ENCODE measurements at regions not wholly inside any gene's neighbourhood (a gene's known extent, or its start where the extent isn't known, plus 50 kb on each side); places are given as distances from the start of the nearest gene placed in this dataset.

DNA sequence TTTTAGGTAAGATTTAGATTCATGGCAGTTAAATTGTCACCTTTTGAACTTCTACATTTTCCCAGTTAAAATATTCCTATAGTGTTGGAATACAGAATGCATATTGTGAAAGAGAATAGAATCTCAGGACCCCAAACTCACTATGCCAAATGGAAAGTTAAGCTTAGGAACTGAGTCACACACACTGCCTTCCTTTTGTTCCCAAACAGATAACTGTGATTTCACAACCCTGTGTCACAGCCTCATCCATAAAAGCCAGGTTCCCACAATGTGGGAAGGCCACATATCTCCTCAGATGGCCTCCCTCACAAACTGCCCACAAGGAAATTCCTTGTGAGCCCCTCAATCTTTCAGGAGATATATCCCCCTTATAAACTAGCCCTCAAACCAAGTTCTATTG lies 94.7 kb upstream of the HPF1 start:
- no peak overlapping the region for H3K4me3 ChIP-seq (ENCODE audit: low read depth, low read length)
- DNase-seq (ENCODE audit: low read depth), result no peak
- TF ChIP-seq, protein P1, sequence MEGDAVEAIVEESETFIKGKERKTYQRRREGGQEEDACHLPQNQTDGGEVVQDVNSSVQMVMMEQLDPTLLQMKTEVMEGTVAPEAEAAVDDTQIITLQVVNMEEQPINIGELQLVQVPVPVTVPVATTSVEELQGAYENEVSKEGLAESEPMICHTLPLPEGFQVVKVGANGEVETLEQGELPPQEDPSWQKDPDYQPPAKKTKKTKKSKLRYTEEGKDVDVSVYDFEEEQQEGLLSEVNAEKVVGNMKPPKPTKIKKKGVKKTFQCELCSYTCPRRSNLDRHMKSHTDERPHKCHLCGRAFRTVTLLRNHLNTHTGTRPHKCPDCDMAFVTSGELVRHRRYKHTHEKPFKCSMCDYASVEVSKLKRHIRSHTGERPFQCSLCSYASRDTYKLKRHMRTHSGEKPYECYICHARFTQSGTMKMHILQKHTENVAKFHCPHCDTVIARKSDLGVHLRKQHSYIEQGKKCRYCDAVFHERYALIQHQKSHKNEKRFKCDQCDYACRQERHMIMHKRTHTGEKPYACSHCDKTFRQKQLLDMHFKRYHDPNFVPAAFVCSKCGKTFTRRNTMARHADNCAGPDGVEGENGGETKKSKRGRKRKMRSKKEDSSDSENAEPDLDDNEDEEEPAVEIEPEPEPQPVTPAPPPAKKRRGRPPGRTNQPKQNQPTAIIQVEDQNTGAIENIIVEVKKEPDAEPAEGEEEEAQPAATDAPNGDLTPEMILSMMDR (IDR thresholded peaks at IDR 0.05; ENCODE audit: low read depth, low read length), result no peak
- TF ChIP-seq MYC (IDR thresholded peaks at IDR 0.05; ENCODE audit: low read depth, low read length) (no peak), POLR2A (IDR thresholded peaks at IDR 0.05; ENCODE audit: extremely low read depth, insufficient read length) (no peak)
- TF ChIP-seq, protein P2, sequence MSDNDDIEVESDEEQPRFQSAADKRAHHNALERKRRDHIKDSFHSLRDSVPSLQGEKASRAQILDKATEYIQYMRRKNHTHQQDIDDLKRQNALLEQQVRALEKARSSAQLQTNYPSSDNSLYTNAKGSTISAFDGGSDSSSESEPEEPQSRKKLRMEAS (IDR thresholded peaks at IDR 0.05; ENCODE audit: low read depth, low read length), result no peak

DNA sequence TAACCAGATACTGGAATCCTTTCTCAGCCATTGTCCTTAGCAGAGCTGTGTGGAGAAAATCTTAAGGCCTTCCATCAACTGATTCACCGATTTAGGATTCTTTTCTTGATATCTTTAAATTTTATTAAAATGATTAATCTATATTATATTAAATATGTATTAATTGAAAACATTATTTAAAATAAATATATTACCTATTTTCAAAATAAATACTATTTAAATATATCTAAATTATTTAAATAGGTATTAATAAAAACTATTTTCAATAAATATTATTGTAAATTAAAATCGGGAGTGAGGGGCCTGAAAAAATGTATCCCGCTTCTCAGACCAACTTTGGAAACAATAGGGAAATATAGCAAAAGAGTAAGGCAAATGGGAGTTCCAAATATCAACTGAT lies 94.0 kb upstream of the HPF1 start:
- no peak overlapping the region for H3K4me3 ChIP-seq (ENCODE audit: low read depth, low read length)
- TF ChIP-seq, protein P1 (IDR thresholded peaks at IDR 0.05; ENCODE audit: low read depth, low read length), result no peak
- TF ChIP-seq MYC (IDR thresholded peaks at IDR 0.05; ENCODE audit: low read depth, low read length) (no peak), POLR2A (IDR thresholded peaks at IDR 0.05; ENCODE audit: extremely low read depth, insufficient read length) (no peak)
- TF ChIP-seq, protein P2 (IDR thresholded peaks at IDR 0.05; ENCODE audit: low read depth, low read length), result no peak
- DNase-seq (ENCODE audit: low read depth), result no peak

DNA sequence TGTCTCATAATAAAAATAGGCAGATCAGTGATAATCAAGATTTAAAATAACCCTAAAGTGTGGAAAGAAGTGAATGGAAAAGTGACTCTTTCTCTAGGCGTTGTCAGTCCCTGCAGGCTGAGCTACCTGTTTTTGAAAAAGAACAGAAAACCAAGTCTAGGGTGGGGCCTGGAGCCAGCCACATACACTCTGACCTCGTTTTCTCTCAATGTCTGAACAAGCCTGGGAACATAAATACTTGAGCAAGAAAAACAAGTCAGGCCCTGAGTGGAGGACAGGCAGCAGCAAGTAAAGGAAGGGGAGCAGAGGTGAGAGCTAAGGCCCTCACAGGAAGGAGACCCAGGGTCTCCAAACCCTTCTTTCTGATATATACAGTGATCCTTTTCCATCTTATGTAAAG lies 91.7 kb upstream of the HPF1 start:
- TF ChIP-seq POLR2A (IDR thresholded peaks at IDR 0.05; ENCODE audit: extremely low read depth, insufficient read length) (no peak), MYC (IDR thresholded peaks at IDR 0.05; ENCODE audit: low read depth, low read length) (no peak)
- TF ChIP-seq, protein P2 (IDR thresholded peaks at IDR 0.05; ENCODE audit: low read depth, low read length), result no peak
- TF ChIP-seq, protein P1 (IDR thresholded peaks at IDR 0.05; ENCODE audit: low read depth, low read length), result no peak
- DNase-seq (ENCODE audit: low read depth), result no peak
- H3K4me3 ChIP-seq (ENCODE audit: low read depth, low read length), result no peak overlapping the region

DNA sequence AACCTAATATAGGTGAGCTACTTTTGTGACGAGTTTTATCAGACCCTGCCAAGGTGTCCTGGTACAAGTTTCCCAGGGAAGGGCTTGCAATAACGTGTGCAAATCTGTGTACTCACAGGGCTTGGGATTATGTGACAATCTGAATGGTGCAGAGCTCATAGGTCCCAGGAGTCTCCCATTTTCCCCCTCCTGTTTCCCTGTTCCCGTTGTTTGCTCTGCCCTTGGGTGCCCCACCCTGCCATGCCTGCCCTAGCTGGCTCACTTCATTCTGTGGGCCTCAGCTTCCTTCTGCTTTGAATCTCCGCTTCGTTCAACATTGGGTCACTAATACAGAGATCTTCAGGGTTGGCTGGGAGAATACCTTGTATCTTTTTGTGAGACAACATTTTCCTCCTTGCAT lies 90.3 kb upstream of the HPF1 start:
- H3K4me3 ChIP-seq (ENCODE audit: low read depth, low read length), result no peak overlapping the region
- TF ChIP-seq MYC (IDR thresholded peaks at IDR 0.05; ENCODE audit: low read depth, low read length) (no peak), POLR2A (IDR thresholded peaks at IDR 0.05; ENCODE audit: extremely low read depth, insufficient read length) (no peak)
- TF ChIP-seq, protein P2 (IDR thresholded peaks at IDR 0.05; ENCODE audit: low read depth, low read length), result no peak
- TF ChIP-seq, protein P1 (IDR thresholded peaks at IDR 0.05; ENCODE audit: low read depth, low read length), result no peak
- DNase-seq (ENCODE audit: low read depth), result no peak

DNA sequence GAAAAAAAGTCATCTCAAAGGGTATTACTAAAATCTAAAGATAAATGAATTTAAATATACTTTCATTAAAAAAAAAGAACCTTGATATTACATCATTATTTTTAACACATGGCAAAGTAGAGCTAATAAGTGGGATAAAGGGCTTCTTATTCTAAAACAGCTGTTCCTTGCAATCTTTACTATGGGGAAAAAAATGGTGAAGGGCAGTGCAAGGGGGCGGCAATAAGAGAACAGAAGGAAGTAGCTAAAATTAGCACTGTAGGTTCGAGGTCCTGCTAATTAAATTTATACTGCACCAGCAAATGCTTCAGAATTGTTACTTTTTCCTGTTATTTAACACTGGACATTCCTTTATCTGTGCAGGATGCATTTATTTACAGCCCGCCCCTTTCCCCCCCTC lies 89.4 kb upstream of the HPF1 start:
- TF ChIP-seq, protein P1 (IDR thresholded peaks at IDR 0.05; ENCODE audit: low read depth, low read length), result no peak
- TF ChIP-seq, protein P2 (IDR thresholded peaks at IDR 0.05; ENCODE audit: low read depth, low read length), result no peak
- TF ChIP-seq POLR2A (IDR thresholded peaks at IDR 0.05; ENCODE audit: extremely low read depth, insufficient read length) (no peak), MYC (IDR thresholded peaks at IDR 0.05; ENCODE audit: low read depth, low read length) (no peak)
- no peak for DNase-seq (ENCODE audit: low read depth)
- H3K4me3 ChIP-seq (ENCODE audit: low read depth, low read length), result no peak overlapping the region

DNA sequence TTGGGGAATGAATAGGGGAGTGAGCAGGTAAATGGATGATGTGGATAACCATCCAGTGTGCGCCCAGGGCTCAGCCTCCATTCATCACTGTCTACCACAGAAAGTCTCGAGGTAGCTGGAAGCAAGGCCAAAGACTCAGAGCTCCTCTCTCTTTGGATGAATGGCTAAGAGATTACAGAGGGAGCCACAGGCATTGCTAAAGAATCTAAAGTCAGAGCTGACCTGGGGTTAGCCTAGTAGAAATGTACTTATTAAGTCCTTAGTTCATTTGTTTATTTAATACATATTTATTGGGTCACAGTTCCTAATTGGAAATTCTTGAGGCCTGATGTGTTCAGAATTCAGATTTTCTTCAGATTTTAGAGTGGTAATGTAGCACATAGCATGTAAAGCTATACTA lies 88.7 kb upstream of the HPF1 start:
- H3K4me3 ChIP-seq (ENCODE audit: low read depth, low read length), result no peak overlapping the region
- DNase-seq (ENCODE audit: low read depth), result no peak
- TF ChIP-seq, protein P2 (IDR thresholded peaks at IDR 0.05; ENCODE audit: low read depth, low read length), result no peak
- no peak for TF ChIP-seq POLR2A (IDR thresholded peaks at IDR 0.05; ENCODE audit: extremely low read depth, insufficient read length)
- no peak for TF ChIP-seq MYC (IDR thresholded peaks at IDR 0.05; ENCODE audit: low read depth, low read length)
- TF ChIP-seq, protein P1 (IDR thresholded peaks at IDR 0.05; ENCODE audit: low read depth, low read length), result no peak

All from NB4 (cell line).